HFFc6 (cell line): ENCODE measurements at regions not wholly inside any gene's neighbourhood (a gene's known extent, or its start where the extent isn't known, plus 50 kb on each side); places are given as distances from the start of the nearest gene placed in this dataset.

Experiments used
- DNase-seq: peaks from one replicate; pipeline ENCODE4 v3.0.0-alpha.2; 2018
- H3K27ac Mint-ChIP-seq: 2 replicates; pipeline ENCODE4 v1.8.0; 2020; ENCODE audit warnings: mild to moderate bottlenecking, mixed read lengths
- H3K27me3 Mint-ChIP-seq: 2 replicates; pipeline ENCODE4 v1.8.0; 2021; ENCODE audit warnings: mild to moderate bottlenecking, moderate library complexity, mixed read lengths; ENCODE audit not compliant: insufficient read depth
- H3K36me3 Mint-ChIP-seq: 2 replicates; pipeline ENCODE4 v1.8.0; 2021; ENCODE audit warnings: low read depth, mixed read lengths
- H3K4me1 Mint-ChIP-seq: 2 replicates; pipeline ENCODE4 v1.8.0; 2020; ENCODE audit warnings: low read depth, mixed read lengths
- H3K4me3 Mint-ChIP-seq: 2 replicates; pipeline ENCODE4 v1.8.0; 2020; ENCODE audit warnings: mild to moderate bottlenecking, moderate library complexity, mixed read lengths
- H3K9me3 Mint-ChIP-seq: 2 replicates; pipeline ENCODE4 v1.8.0; 2020; ENCODE audit warnings: mild to moderate bottlenecking, mixed read lengths
- CTCF ChIP-seq: fragments of 200-600 bp; sonication (generic); IDR thresholded peaks from 2 replicates; pipeline ENCODE4 v1.5.0; 2021; ENCODE audit warnings: antibody characterized with exemption, mild to moderate bottlenecking

GRCh38 chr4:54371173-54371572 lies 142.1 kb downstream of the PDGFRA start:
- DNase-seq, result peak; percentile 23
- no peak overlapping the region for H3K4me3 Mint-ChIP-seq
- TF ChIP-seq CTCF, result no peak
- H3K36me3 Mint-ChIP-seq, result no peaks in the 10 kb centered on the region
- no peak overlapping the region for H3K27ac Mint-ChIP-seq
- no peaks in the 10 kb centered on the region for H3K9me3 Mint-ChIP-seq
- H3K27me3 Mint-ChIP-seq, result peaks cover 7% of the 10 kb centered on the region
- peaks cover 8% of the 10 kb centered on the region for H3K4me1 Mint-ChIP-seq

- Mint-ChIP-seq H3K4me1 (peaks cover 8% of the 10 kb centered on the region), H3K4me3 (no peak overlapping the region), H3K27ac (no peak overlapping the region), H3K36me3 (no peaks in the 10 kb centered on the region), H3K27me3 (peaks cover 7% of the 10 kb centered on the region), H3K9me3 (no peaks in the 10 kb centered on the region)
- no peak for TF ChIP-seq CTCF
- no peak for DNase-seq
Observed at GRCh38 chr4:54372951-54373350, 143.9 kb downstream of the PDGFRA start.

- H3K27ac Mint-ChIP-seq, result no peak overlapping the region
- no peak overlapping the region for H3K4me3 Mint-ChIP-seq
- DNase-seq, result no peak
- TF ChIP-seq CTCF, result no peak
- peaks cover 2% of the 10 kb centered on the region; the same call in 1 of the 2 replicates for H3K27me3 Mint-ChIP-seq
- H3K36me3 Mint-ChIP-seq, result no peaks in the 10 kb centered on the region
- peaks cover under 1% of the 10 kb centered on the region for H3K9me3 Mint-ChIP-seq
- peaks cover 13% of the 10 kb centered on the region for H3K4me1 Mint-ChIP-seq
Observed at GRCh38 chr4:54373718-54374210, 144.7 kb downstream of the PDGFRA start.

- Mint-ChIP-seq H3K27ac (no peak overlapping the region), H3K4me1 (peaks cover 6% of the 10 kb centered on the region; the same call in 1 of the 2 replicates), H3K27me3 (peaks cover 9% of the 10 kb centered on the region), H3K4me3 (no peak overlapping the region), H3K9me3 (peaks cover 4% of the 10 kb centered on the region), H3K36me3 (no peaks in the 10 kb centered on the region)
- no peak for DNase-seq
- no peak for TF ChIP-seq CTCF
Observed at GRCh38 chr4:54378461-54378860, 149.4 kb downstream of the PDGFRA start.

- Mint-ChIP-seq H3K36me3 (no peaks in the 10 kb centered on the region), H3K27ac (no peak overlapping the region), H3K4me1 (no peaks in the 10 kb centered on the region), H3K4me3 (no peak overlapping the region), H3K9me3 (no peaks in the 10 kb centered on the region; the same call in 1 of the 2 replicates), H3K27me3 (peaks cover 19% of the 10 kb centered on the region)
- no peak for DNase-seq
- no peak for TF ChIP-seq CTCF
Observed at GRCh38 chr4:54384152-54384551, 155.1 kb downstream of the PDGFRA start.

GRCh38 chr4:54384563-54384962 lies 155.5 kb downstream of the PDGFRA start:
- Mint-ChIP-seq H3K27me3 (peaks cover 19% of the 10 kb centered on the region), H3K36me3 (no peaks in the 10 kb centered on the region), H3K4me1 (no peaks in the 10 kb centered on the region), H3K4me3 (no peak overlapping the region), H3K9me3 (no peaks in the 10 kb centered on the region), H3K27ac (no peak overlapping the region)
- TF ChIP-seq CTCF, result peak; percentile 76
- peak; percentile 43 for DNase-seq
